ENCODE measurements at regions not wholly inside any gene's neighbourhood (a gene's known extent, or its start where the extent isn't known, plus 50 kb on each side); places are given as distances from the start of the nearest gene placed in this dataset.

DNA sequence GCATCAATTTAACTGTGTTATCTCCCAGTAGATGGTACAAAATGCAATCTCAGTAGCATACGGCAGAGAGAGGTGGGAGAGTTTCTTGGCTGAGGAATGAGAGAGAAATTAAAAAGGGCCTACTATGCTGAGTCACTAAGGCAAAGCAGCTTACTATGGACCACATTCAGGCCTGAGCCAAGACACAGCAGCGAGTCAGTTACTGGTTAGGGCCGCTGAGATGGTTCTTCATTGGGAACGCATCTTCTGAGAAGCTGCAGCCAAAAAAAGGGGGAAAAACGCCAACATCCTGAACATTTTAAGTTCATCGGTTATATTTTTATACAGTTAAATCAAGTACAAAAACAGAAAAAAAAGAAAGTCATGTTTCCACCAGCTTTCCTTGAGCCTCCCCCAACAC lies 61.1 kb upstream of the BDNF start:
- H3K4me3 ChIP-seq (ENCODE audit: low read depth, low read length), result no peak overlapping the region
- FAIRE-seq, result no peak
- no peak for DNase-seq (ENCODE audit: low read depth)
- peaks cover 2% of the 10 kb centered on the region for H3K27me3 ChIP-seq (ENCODE audit: control insufficient read depth, insufficient read depth, low read length)
- no peak for TF ChIP-seq CTCF (IDR thresholded peaks at IDR 0.05; ENCODE audit: insufficient read depth, low read length, severe bottlenecking)
- no peaks in the 10 kb centered on the region for H3K36me3 ChIP-seq (ENCODE audit: control insufficient read depth, insufficient read depth, low read length)

DNA sequence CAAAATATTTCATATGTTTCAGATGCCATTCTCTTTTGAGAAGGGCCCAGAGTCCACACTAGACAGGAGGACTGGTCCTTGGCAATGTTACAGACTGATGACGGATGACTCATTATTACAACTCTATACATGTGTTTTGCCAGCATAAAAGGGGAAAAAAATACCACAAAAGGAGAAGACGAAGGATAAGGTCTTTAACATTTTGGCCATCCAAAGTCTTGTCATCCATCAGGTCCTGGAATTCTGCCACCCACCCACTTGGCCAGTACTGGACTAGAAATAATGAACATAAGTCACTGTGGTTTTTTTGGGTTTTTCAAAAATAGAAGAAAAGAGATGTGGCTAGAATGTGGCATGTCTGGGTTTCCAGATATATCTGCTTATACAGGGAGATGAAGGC lies 57.7 kb upstream of the BDNF start:
- FAIRE-seq (no peak), DNase-seq (ENCODE audit: low read depth) (peak; percentile 45)
- H3K4me3 ChIP-seq (ENCODE audit: low read depth, low read length), result no peak overlapping the region
- no peaks in the 10 kb centered on the region for H3K27me3 ChIP-seq (ENCODE audit: control insufficient read depth, insufficient read depth, low read length)
- H3K36me3 ChIP-seq (ENCODE audit: control insufficient read depth, insufficient read depth, low read length), result no peaks in the 10 kb centered on the region
- TF ChIP-seq CTCF (IDR thresholded peaks at IDR 0.05; ENCODE audit: insufficient read depth, low read length, severe bottlenecking), result no peak

- TF ChIP-seq CTCF (IDR thresholded peaks at IDR 0.05; ENCODE audit: insufficient read depth, low read length, severe bottlenecking), result no peak
- peak; percentile 32 for DNase-seq (ENCODE audit: low read depth)
- Histone ChIP-seq H3K36me3 (ENCODE audit: control insufficient read depth, insufficient read depth, low read length) (no peaks in the 10 kb centered on the region), H3K27me3 (ENCODE audit: control insufficient read depth, insufficient read depth, low read length) (no peaks in the 10 kb centered on the region), H3K4me3 (ENCODE audit: low read depth, low read length) (no peak overlapping the region)
- no peak for FAIRE-seq
Measured at GRCh38 chr11:27754035-27755017, 54.1 kb upstream of the BDNF start.

Measured in bronchial epithelial cell (primary cell).